ENCODE measurements at regions not wholly inside any gene's neighbourhood (a gene's known extent, or its start where the extent isn't known, plus 50 kb on each side); places are given as distances from the start of the nearest gene placed in this dataset.

DNA sequence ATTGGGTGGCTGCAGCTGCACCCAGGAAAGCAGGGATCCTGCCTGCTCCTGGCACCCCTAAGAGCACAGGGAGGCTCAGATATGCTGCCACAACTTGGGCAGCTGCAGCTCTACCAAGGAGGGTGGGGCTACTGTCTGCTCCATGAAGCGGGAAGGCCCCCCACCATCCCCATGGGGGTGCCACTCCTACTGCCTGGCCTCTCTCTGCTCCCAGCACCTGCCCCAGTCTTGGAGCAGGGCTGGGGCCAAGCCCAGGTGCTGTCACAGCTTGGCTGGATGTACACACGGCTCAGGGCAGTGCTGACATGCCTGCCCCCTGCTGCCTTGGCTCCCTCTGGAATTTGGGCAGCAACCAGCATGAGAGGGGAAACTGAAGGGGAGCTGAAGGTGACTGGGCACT lies 214.7 kb upstream of the PLPPR1 start:
- TF ChIP-seq, protein P1, sequence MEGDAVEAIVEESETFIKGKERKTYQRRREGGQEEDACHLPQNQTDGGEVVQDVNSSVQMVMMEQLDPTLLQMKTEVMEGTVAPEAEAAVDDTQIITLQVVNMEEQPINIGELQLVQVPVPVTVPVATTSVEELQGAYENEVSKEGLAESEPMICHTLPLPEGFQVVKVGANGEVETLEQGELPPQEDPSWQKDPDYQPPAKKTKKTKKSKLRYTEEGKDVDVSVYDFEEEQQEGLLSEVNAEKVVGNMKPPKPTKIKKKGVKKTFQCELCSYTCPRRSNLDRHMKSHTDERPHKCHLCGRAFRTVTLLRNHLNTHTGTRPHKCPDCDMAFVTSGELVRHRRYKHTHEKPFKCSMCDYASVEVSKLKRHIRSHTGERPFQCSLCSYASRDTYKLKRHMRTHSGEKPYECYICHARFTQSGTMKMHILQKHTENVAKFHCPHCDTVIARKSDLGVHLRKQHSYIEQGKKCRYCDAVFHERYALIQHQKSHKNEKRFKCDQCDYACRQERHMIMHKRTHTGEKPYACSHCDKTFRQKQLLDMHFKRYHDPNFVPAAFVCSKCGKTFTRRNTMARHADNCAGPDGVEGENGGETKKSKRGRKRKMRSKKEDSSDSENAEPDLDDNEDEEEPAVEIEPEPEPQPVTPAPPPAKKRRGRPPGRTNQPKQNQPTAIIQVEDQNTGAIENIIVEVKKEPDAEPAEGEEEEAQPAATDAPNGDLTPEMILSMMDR (IDR thresholded peaks at IDR 0.05), result no peak
- TF ChIP-seq POLR2AphosphoS5 (IDR thresholded peaks at IDR 0.05; ENCODE audit: low read depth, low read length) (no peak), RFX5 (IDR thresholded peaks at IDR 0.05; ENCODE audit: low read length) (no peak), CHD2 (IDR thresholded peaks at IDR 0.05; ENCODE audit: low read length, partially characterized antibody) (no peak), TEAD4 (IDR thresholded peaks at IDR 0.05; ENCODE audit: borderline replicate concordance, insufficient read depth) (no peak)
- TF ChIP-seq, protein P2, sequence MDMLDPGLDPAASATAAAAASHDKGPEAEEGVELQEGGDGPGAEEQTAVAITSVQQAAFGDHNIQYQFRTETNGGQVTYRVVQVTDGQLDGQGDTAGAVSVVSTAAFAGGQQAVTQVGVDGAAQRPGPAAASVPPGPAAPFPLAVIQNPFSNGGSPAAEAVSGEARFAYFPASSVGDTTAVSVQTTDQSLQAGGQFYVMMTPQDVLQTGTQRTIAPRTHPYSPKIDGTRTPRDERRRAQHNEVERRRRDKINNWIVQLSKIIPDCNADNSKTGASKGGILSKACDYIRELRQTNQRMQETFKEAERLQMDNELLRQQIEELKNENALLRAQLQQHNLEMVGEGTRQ (IDR thresholded peaks at IDR 0.05; ENCODE audit: borderline replicate concordance, low read depth, low read length), result no peak

Data from SK-N-SH (cell line).